ENCODE measurements at regions not wholly inside any gene's neighbourhood (a gene's known extent, or its start where the extent isn't known, plus 50 kb on each side); places are given as distances from the start of the nearest gene placed in this dataset.
"Not testable (repeated sequence)": the region's sequence is repeated elsewhere in the genome, so short reads cannot be mapped to it uniquely, and the experiment has no call there.

DNA sequence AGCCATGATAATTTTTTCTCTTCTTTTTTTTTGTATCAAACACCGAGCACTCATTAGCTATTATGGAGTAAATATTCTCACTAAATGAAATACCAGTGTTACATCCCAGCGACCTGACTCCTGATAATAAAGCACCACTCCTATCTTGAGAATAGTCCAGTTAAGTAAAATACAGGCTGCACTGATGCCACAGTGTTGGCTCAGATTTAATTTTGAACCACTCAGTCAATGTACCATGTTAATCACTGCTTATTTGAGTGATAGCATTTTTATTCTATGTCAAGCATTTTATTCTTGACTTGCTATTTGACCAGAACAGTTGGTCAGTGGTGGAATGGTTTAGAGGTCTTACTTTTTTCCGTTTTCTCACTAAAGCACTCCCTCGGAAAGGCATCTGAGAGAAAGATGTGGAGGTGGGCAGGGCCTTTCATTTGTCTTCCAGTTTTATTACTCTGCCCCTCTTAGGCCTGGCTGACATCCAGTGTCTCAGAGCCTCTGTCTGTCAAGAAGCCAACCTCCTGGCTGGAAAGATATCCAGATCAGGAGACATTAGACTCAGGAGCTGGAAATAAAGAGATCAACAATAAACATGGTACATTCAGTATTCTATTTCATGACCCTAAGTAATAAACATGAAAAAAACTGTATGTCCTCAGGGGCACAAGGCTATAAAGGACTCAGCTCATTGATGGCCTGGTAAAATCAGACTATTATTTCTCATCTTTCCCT, 457.8 kb downstream of the EPM2A start:
- DNase-seq (ENCODE audit: low read depth), result no peak

DNA sequence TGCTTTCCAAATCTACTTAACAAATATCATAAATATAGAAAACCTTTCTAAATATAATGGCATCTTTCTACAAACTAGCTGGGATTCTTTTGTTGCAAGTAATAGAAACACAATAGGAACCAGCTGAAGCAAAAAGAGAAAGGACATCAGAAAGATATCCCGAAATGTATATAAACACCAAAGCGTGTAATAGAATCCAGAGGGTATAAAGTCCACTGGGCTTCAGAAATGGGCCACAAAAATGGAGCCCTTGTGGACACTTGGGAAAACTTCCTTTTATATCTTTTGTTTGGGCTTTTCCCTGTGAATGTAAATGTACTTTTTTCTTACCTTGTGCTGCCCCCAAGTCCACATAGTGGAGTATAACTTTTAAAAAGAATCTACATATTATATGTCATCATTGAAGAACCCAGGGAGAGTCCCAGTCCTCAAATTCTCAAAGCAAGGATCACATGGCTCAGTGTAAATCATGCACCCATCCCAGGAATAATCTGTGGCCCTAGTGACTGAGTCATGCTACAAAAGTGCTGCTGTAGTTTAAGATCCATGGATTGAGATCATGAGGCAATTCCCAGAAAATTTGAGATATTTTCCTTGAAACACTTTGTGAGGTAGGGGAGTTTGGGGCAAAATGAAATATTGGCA, 457.0 kb downstream of the EPM2A start:
- no peak for DNase-seq (ENCODE audit: low read depth)

DNA sequence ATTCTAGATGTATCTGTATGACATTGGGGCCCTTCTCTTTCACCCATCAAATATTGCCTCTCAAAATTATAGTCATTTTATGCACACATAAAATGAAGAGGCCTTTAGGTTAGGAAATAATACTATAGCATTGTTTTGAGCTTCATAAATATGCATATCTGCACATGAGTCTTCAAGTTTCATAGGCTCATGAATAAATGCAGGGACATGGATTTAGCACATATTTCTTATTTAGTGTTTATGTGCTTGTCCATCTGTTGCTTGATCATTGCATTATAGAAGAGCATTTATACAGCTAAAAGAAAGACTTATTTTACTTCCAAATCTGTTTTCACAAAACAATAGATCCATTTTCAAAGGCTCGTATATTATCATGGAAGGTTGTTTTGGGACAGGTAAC, 455.8 kb downstream of the EPM2A start:
- no peak for DNase-seq (ENCODE audit: low read depth)

DNA sequence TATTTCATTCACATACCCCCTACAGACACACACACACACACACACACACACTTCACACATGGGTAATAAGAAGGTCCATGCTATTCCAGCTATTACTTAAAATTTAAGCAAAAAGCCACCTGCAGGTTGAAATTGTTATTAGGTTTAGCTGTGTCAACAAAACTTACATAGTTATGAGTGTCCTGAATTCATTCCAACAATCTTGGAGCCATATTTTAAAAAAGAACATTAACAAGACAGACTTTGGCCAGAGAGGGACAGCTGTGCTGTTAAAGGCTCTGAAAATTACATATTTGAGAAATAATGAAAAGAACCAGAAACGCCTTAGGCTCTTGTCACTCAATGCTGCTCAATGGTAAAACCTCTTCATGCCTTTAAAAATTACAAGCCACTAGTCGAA, 455.3 kb downstream of the EPM2A start:
- no peak for DNase-seq (ENCODE audit: low read depth)

DNA sequence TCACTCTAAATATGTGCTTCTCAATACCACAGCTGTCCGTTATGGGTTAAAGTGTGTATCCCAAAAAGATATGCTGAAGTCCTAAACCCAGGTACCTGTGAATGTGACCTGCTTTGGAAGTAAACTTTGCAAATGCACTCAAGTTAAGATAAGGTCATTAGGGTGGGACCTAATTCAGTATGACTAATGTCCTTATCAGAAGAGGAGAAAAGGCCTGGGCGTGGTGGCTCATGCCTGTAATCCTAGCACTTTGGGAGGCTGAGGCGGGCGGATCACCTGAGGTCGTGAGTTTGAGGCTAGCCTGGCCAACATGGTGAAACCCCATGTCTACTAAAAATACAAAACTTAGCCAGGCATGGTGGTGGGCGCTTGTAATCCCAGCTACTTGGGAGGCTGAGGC, 452.1 kb downstream of the EPM2A start:
- not testable (repeated sequence) for DNase-seq (ENCODE audit: low read depth)

DNA sequence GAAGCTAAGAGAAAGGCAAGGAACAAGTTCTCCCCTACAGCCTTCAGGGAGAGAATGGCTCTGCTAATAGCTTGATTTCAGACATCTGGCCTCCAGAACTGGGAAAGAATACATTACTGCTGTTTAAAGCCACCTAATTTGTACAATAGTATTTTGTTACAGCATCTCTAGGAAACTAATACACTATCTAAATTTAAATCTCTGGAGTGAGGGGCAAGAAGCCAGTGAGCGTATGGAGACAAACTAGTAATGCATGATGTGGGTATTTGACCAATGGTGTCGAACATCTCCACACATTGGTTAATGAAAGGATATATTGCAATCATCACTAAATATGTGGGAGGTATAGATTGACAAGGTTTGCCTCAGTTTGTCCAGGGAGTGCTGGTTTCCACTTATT, 451.5 kb downstream of the EPM2A start:
- no peak for DNase-seq (ENCODE audit: low read depth)

DNA sequence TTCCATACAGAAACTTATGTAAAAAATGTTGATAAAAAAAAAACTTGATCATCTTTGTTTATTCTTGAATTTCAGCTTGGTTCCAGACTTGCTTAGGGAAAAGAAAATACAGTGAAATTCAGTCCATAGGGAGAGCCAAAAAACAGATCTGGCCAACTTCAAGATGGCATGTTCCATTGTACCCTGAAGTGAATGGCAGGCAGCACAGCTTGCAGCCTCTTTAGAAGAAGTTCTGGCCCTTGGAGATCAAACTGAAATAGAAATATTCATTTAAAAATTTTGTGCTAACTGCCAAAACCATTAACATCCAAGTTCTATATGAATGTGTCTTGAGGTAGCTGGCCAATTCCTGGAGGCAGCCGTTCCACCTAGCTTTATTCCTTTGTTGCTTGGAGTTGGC, 448.4 kb downstream of the EPM2A start:
- no peak for DNase-seq (ENCODE audit: low read depth)

DNA sequence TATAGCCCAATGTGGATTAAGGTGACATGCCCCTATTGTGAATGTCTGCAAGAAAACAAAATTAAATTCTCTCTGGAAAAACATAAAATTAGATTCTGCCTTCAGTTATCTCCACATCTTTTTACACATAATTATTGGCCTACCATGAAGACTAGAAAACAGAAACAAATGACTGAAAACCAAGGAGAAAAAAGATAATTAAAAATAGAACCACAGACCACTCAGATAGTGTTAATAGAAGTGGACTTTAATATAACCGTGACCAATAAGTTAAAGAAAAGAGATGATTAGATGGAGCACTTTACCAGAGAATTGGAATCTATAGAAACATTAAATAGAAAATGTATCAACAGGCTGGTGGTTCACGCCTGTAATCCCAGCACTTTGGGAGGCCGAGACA, 445.7 kb downstream of the EPM2A start:
- DNase-seq (ENCODE audit: low read depth), result no peak

DNA sequence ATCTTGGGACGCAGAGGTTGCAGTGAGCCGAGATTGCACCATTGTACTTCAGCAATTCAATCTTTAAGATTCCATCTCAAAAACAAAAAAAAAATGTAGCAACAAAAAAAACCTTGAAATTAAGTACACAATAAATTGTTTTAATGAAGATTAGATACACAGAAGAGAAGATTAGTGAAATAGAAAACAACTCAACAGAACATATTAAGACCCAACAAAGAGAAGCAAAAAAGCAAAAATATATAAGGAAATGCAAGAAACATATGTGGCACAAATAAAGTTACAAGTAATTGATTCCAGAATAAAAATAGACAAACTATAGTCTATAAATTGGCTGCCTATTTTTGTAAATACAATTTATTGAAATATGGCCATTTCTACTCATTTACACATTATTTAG, 445.2 kb downstream of the EPM2A start:
- DNase-seq (ENCODE audit: low read depth), result no peak

DNA sequence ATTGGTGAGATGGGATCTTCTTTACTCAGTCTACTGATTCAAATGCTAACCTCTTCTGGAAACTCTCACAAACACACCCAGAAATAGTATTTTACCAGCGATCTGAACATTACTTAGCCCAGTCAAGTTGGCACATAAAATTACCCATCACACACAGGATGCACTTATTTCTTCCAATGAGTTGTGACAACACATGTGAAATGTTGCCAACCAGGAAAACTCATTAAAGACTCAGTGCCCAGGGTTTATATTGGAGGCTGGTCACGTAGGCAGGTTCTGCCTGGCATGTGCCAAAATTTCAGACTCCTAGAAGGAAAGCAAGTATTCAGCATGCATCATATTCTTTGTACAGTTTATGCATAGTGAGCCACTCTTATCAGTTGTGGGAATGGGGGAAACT, 443.3 kb downstream of the EPM2A start:
- DNase-seq (ENCODE audit: low read depth), result no peak

DNA sequence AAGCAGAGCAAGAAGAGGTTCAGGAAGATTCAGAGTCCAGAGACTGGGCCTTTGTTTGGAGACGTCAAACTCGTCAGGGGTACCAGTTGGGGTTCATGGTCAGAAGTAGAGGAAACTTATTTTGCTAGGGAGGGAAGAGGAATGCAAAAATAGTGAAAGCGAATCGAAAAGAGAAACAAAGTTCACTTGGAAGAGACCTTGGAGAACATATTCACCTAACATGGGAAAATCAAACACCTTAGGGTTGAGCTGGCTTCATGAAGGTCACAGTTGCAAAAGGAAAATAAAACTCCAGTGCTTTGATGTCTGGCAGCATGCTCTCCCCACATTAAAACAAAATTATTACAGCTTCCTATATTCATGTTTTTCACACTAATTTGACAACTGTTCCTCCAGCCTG, 440.4 kb downstream of the EPM2A start:
- DNase-seq (ENCODE audit: low read depth), result no peak

DNA sequence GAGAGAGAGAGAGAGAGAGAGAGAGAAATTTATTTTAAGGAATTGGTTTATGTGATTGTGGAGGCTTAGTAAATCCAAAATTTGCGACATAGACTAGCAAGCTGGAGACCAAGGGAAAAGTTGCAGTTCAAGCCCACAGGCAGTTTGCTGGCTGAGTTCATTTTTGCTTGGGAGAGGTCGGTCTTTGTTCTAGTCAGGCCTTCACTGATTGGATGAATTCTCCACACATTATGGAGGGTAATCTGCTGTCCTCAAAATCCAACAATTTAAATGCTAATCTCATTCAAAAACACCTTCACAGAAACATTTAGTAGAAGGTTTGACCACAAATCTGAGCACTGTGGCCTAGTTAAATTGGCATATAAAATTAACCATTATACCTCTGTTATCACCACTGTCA, 439.6 kb downstream of the EPM2A start:
- no peak for DNase-seq (ENCODE audit: low read depth)

DNA sequence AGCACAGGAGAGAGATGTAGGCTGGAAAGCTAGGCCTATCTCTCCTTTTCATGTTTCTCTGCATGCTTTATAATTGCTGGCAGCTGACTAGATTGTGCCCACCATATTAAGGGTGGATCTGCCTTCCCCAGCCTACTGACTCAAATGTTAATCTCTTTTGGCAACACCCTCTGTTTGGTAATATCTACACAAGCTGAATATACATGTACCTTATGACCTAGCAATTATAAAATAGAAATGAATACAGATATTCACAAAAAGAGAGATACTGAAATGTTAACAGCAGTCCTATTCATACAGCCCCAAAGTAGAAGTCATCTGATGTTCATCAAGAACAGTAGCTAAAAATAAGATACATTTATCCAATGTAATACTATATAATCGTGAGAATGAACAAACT, 429.6 kb downstream of the EPM2A start:
- DNase-seq (ENCODE audit: low read depth), result no peak

DNA sequence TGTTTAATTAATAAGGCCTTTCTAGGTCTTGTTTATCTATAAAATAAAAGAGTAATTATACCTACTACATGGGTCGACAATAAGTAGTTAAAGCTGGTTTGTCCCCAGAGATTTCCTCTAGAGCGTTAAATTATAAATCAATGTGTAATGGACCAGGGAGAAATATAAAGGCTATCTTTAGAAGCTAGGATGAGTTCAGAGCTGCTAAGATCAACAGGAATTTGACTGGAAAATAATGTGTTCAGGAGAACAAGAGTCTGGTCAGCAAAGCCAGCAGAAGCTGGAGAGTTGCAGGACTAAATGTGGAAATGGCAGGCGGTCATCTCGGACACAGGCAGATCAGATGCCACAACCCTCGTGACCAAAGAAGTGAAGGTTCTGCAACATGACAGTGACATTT, 428.8 kb downstream of the EPM2A start:
- DNase-seq (ENCODE audit: low read depth), result no peak

DNA sequence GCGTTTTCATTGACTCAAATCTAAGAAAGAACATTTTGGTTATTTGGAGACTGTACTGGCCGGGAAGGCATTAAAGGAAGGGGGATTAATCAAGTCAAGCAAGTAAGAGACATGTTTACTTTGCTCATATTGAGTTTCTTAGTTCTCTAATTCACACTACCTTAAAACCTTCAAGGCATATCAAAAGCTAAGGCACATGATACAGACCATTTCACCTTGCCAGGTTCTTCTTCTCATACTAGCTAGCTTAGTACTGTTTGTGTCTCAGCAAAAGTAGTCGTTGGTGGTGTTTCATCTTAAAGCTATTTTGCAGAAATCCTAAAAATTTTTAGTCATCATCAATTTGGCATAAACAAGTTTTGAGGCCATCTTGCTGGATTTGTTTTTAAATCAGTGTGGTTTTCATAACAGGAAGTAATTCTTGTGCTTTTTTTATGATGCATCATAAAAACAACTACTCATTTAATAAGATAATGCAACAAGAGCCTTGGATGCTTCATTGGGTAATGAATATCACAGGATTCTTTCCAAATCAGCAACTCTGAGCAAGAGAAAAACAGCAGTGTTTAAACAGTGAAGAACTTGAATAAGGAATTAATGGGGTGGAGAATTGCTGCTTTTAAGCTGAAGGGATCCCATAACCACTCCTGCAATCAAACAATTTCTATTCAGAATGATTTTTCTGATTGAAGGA, 425.3 kb downstream of the EPM2A start:
- no peak for DNase-seq (ENCODE audit: low read depth)

DNA sequence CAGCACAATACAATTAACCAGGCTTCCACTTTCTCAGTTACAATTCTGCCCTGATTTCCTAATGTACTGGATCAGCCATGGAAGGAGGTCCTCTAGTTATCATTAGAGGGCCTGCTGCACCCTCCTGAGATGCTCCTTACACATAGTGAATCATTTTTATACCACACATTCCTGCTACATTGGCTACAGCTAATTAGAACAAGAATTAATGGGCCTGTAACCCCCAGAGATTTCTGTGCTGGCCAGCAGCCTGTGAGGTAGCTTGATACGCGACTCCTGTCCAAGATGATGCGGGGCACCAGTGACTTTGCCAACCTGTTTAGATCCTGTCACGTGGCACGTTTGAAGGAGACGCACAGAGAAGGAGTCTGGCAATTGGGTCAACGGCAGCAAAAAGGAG, 422.8 kb downstream of the EPM2A start:
- no peak for DNase-seq (ENCODE audit: low read depth)

DNA sequence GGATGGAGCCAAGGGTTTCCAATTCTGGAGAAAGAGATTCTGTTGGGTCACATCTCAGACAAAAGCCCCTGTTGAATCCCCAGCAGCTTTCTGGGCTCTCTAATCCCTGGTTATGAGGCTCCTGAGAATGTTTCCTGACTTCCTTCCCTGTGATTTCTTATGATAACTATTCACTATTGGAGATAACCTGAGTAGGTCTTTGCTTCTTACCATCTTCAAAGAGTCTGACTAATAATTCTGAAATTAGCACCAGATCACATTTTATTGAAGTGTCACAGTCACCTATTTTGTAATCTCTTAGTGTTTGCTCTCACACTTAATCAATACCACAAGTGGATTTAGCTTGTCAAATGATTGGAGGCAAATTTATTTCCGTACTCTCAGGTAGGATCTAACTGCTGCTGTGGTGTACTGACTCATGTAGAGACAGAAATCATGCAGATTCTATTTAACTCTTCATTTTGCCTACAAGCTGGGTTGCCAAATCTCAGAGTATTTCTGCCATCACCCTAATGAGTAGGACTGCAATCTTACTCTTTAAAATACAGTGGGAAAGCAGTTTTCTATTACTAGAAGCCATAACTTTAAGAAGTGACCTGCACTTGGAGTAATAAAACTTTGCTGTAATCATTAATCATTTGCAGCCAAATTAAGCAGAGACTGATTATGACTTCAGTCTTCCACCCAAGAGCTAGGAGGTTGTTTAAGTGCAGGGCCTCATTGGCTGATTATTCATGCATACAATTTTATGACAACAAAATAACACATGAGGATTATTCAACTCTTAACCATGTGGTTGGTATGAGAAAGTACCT, 422.1 kb downstream of the EPM2A start:
- no peak for DNase-seq (ENCODE audit: low read depth)

DNA sequence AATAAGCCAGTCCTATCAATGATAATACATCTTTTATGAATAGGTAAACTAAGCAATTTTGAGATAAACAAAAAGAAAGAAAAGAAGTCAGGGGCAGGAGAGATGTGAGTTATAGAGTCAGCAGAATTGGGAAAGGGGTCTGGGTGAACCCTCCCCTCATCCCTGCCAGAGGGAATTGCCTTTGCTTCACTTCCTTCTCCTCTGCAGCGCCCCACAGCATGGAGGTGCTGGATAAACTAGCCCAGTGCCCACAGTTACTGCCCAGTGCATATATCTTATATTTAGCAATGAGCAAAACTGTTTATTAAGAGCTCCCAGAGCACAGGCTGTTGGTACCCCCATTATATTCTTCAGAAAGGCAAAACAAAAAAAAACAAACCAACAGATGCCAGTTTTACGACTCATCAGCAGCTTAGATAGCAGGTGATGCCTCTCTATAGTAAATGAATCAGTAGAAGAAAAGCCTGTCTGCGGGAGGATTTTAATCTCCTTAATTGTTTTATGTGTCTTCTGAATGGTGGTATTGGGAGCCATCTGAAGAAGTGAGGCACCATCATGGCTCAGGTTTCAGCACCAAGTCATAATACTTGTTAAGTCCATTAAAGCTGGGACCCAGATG, 419.2 kb downstream of the EPM2A start:
- no peak for DNase-seq (ENCODE audit: low read depth)

DNA sequence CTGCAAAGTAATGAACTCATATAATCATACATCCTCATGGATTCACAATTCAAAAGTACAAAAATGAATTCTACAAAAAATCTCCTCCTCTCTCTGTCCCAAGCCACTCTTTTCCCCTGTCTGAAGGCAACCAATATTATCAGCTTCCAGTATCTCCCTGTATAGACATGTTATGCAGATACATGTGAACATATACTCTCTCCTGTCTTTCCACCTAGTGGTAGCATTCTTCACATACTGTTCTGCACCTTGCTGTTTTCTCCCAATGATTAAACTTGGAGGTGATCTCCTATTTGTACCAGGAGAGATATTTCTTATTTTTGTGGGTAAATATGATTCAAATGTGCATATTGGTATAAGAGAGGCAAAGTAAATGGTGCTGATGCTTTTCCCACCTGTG, 416.4 kb downstream of the EPM2A start:
- no peak for DNase-seq (ENCODE audit: low read depth)

DNA sequence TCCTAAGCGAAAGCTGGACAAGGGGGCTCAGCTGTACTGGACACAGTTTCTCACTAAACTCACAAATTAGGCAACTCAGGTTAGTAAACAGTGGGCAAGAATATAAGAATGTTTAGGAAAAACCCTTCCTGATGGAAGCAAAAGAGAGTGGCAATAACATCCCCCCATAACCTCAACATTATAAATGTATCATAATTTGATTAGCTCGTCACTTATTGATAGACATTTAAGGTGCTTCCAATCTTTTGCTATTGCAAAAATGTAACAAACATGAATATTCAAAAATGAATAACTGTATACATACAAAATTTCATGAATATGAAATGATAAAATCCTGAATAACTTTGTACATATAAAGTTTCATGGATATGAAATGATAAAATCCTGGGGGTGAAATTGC, 415.7 kb downstream of the EPM2A start:
- DNase-seq (ENCODE audit: low read depth), result no peak

DNA sequence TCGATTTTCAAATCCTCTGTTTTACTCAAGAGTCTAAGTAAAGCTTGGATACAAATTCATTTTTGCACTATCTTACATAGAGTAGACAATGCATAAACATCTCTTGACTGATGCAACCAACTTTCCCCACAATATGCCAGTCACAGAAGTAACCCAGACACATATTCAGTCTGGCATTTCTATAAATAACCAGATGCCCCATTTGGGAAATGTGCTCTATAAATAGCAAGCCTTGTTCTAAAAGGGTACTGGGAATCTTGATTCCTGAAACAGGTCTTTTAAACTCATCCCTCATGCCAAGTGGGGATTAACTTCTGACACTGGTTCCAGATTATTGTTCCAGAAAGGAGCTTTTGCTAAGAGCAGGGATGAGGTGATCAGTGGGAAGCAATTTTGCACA, 411.7 kb downstream of the EPM2A start:
- DNase-seq (ENCODE audit: low read depth), result no peak

DNA sequence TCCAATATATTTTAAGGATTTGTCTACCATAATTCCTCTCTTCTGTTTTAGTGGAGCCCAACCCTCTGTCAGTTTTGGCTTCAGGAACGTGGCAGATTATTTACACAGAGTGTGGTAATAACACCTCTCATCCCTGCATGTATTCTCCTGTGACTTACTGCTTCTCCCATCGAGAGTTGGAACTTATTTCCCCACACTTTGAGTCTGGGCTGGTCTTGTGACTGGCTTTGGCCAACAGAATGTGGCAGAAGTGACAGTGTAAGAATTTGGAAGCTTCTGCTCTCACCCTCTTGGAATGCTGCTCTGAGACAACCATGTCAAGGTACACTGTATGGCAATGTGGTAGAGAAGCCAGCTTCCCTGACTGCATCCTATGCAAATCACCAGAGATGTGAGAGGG, 407.7 kb downstream of the EPM2A start:
- no peak for DNase-seq (ENCODE audit: low read depth)

Data from activated T-helper 9 cell treated with anti-CD3 and anti-CD28 coated beads, Interleukin-2, amount 50 U/mL, for 16 hours (primary cell).